HG03060 (cell line): ENCODE measurements at regions not wholly inside any gene's neighbourhood (a gene's known extent, or its start where the extent isn't known, plus 50 kb on each side); places are given as distances from the start of the nearest gene placed in this dataset.

Experiments
- ATAC-seq: cut with Tn5 transposase; IDR thresholded peaks from one replicate; pipeline ENCODE4 v1.9.1; 2021; ENCODE audit warnings: low read depth, moderate number of reproducible peaks; ENCODE audit not compliant: unreplicated experiment

- no peak for ATAC-seq
Measured at GRCh38 chr9:78831726-78832125, 534.8 kb downstream of the PSAT1 start.

- ATAC-seq: no peak
Measured at GRCh38 chr9:78835928-78836450, 539.1 kb downstream of the PSAT1 start.

- ATAC-seq: no peak
Measured at GRCh38 chr9:78839252-78839651, 542.3 kb downstream of the PSAT1 start.

GRCh38 chr9:78848061-78848460 is 551.1 kb downstream of the PSAT1 start:
- ATAC-seq: no peak

GRCh38 chr9:78856144-78856543 is 559.2 kb downstream of the PSAT1 start:
- no peak for ATAC-seq

GRCh38 chr9:78856781-78857180 is 559.9 kb downstream of the PSAT1 start:
- ATAC-seq: no peak

- ATAC-seq: no peak
Measured at GRCh38 chr9:78857373-78858225, 560.7 kb downstream of the PSAT1 start.

- ATAC-seq: no peak
Measured at GRCh38 chr9:78858266-78858665, 561.3 kb downstream of the PSAT1 start.

GRCh38 chr9:78860801-78861475 is 564.0 kb downstream of the PSAT1 start:
- ATAC-seq: no peak

GRCh38 chr9:78863531-78863930 is 566.6 kb downstream of the PSAT1 start:
- no peak for ATAC-seq

- no peak for ATAC-seq
Measured at GRCh38 chr9:78865737-78866136, 568.8 kb downstream of the PSAT1 start.

GRCh38 chr9:78866207-78867132 is 569.5 kb downstream of the PSAT1 start:
- no peak for ATAC-seq

- ATAC-seq: no peak
Measured at GRCh38 chr9:78871086-78871451, 574.1 kb downstream of the PSAT1 start.

GRCh38 chr9:78871452-78872331 is 574.8 kb downstream of the PSAT1 start:
- ATAC-seq: no peak

- ATAC-seq: no peak
Measured at GRCh38 chr9:78874061-78874460, 577.1 kb downstream of the PSAT1 start.

GRCh38 chr9:78879324-78880100 is 582.6 kb downstream of the PSAT1 start:
- ATAC-seq: no peak

- no peak for ATAC-seq
Measured at GRCh38 chr9:78881295-78881694, 584.4 kb downstream of the PSAT1 start.

- no peak for ATAC-seq
Measured at GRCh38 chr9:78882481-78882880, 585.6 kb downstream of the PSAT1 start.

GRCh38 chr9:78884611-78885150 is 587.8 kb downstream of the PSAT1 start:
- no peak for ATAC-seq
